H1 (cell line): ENCODE measurements at regions not wholly inside any gene's neighbourhood (a gene's known extent, or its start where the extent isn't known, plus 50 kb on each side); places are given as distances from the start of the nearest gene placed in this dataset.

Source experiments
- EGR1 ChIP-seq: IDR thresholded peaks from 2 replicates; pipeline ENCODE4 v1.6.1; 2011; ENCODE audit warnings: low read depth, low read length, borderline replicate concordance
- EZH2 ChIP-seq: fragments of 200-600 bp; sonication (generic); IDR thresholded peaks from 2 replicates; pipeline ENCODE4 v1.7.1; 2012; ENCODE audit warnings: low read depth, mild to moderate bottlenecking, moderate library complexity, low read length, inconsistent platforms; ENCODE audit not compliant: severe bottlenecking
- JUN ChIP-seq: IDR thresholded peaks from 2 replicates; pipeline ENCODE4 v1.6.1; 2011; ENCODE audit warnings: low read depth, mild to moderate bottlenecking, improper control_type of control experiment, low read length
- POLR2A ChIP-seq, 2 experiments: IDR thresholded peaks; 1 replicate in 1 of 2; 2 replicates in 1 of 2; pipeline ENCODE4 v1.6.1; 2011; ENCODE audit warnings: low read depth in 2 of 2, low read length in 2 of 2, mild to moderate bottlenecking in 2 of 2; ENCODE audit errors: control extremely low read depth in 1 of 2
- TF ChIP-seq, protein P1 (sequence below): IDR thresholded peaks from 2 replicates; pipeline ENCODE4 v1.6.1; 2011; ENCODE audit warnings: low read depth, mild to moderate bottlenecking, low read length; ENCODE audit not compliant: insufficient read depth

GRCh38 chr6:101303495-101303894 lies 90.0 kb upstream of the GRIK2 start (continued):
- TF ChIP-seq, protein P1, sequence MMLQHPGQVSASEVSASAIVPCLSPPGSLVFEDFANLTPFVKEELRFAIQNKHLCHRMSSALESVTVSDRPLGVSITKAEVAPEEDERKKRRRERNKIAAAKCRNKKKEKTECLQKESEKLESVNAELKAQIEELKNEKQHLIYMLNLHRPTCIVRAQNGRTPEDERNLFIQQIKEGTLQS = no peak
- no peak for TF ChIP-seq EZH2
- no peak for TF ChIP-seq JUN
- TF ChIP-seq POLR2A (IDR thresholded peaks at IDR 0.05; ENCODE audit: control extremely low read depth in 1 of 2, low read depth in 2 of 2, low read length in 2 of 2) = no peak
- no peak for TF ChIP-seq EGR1
- TF ChIP-seq, all 59 proteins: peak for 0
